NT2/D1 (cell line): ENCODE measurements at regions not wholly inside any gene's neighbourhood (a gene's known extent, or its start where the extent isn't known, plus 50 kb on each side); places are given as distances from the start of the nearest gene placed in this dataset.

Experiments used
- DNase-seq: peaks from one replicate; pipeline ENCODE4 v3.0.0-alpha.2; 2011; ENCODE audit warnings: low read depth, low spot score
- H3K27me3 ChIP-seq: 2 replicates; pipeline ENCODE4 v1.6.0; 2011; ENCODE audit warnings: mild to moderate bottlenecking; ENCODE audit not compliant: insufficient read length, insufficient read depth
- H3K36me3 ChIP-seq: 2 replicates; pipeline ENCODE4 v1.6.1; 2011; ENCODE audit warnings: mild to moderate bottlenecking, low read length, mixed read lengths; ENCODE audit not compliant: insufficient read depth, insufficient read length
- H3K4me1 ChIP-seq: 2 replicates; pipeline ENCODE4 v1.5.1; 2011; ENCODE audit not compliant: insufficient read depth, insufficient read length
- H3K4me3 ChIP-seq: 2 replicates; pipeline ENCODE4 v1.5.1; 2011; ENCODE audit warnings: low read depth; ENCODE audit not compliant: insufficient read length
- H3K9ac ChIP-seq: 2 replicates; pipeline ENCODE4 v1.6.0; 2011; ENCODE audit warnings: low read depth; ENCODE audit not compliant: insufficient read length
- H3K9me3 ChIP-seq: 2 replicates; pipeline ENCODE4 v1.5.1; 2011; ENCODE audit warnings: mild to moderate bottlenecking, low read length; ENCODE audit not compliant: insufficient read depth
- SUZ12 ChIP-seq: IDR thresholded peaks from 2 replicates; pipeline ENCODE4 v1.6.1; 2011; ENCODE audit not compliant: insufficient read length, insufficient read depth; ENCODE audit errors: extremely low read depth
- YY1 ChIP-seq: IDR thresholded peaks from 2 replicates; pipeline ENCODE4 v1.6.1; 2011; ENCODE audit not compliant: insufficient read length, insufficient read depth
- ZNF274 ChIP-seq: IDR thresholded peaks from 2 replicates; pipeline ENCODE4 v1.6.1; 2011; ENCODE audit warnings: mild to moderate bottlenecking, low read depth, low read length

DNA sequence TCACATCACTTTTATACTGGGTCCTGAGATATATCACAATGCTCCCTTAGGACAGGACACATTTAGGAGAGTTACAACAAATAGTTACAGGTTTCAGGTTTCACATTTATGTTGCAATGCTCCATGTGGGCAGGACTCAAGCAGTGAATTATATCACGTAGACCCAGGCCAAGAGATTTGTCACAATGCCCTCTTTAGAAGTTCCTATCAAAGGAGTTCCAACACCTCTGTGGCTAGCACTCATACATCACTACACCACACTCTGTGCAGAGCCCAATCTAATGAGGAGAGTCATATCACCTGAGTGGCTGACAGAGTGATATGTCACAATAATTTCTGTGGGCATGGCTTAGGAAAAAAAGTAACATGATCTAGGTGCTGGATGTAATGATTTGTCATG lies 1068.2 kb upstream of the AMELY start:
- H3K9ac ChIP-seq = no peak overlapping the region
- H3K4me1 ChIP-seq = no peaks in the 10 kb centered on the region
- no peak overlapping the region for H3K4me3 ChIP-seq
- no peak for DNase-seq
- no peaks in the 10 kb centered on the region for H3K9me3 ChIP-seq
- H3K36me3 ChIP-seq = no peaks in the 10 kb centered on the region
- TF ChIP-seq YY1 (no peak), ZNF274 (no peak), SUZ12 (no peak)
- no peaks in the 10 kb centered on the region for H3K27me3 ChIP-seq

DNA sequence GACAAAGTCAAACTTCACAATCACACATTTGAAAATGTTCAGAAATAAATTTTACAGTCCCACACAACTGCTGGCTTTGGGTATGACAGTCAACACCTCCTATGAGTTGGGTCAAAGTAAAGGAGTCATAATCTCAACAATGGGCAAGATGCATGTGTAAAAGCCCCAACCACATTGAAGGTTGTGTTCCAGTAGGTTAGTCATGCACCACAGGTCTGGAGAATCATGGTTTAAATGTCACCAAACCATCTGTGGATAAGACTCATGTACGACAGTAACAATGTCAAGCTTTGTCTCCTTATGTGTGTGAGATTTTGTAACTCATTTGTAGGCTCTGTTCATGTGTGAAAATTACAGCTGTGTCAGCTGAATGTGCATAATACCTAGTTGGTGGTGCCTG lies 1065.7 kb upstream of the AMELY start:
- TF ChIP-seq YY1 (no peak), SUZ12 (no peak), ZNF274 (no peak)
- H3K9ac ChIP-seq = no peak overlapping the region
- H3K4me3 ChIP-seq = no peak overlapping the region
- DNase-seq = no peak
- no peaks in the 10 kb centered on the region for H3K4me1 ChIP-seq
- H3K9me3 ChIP-seq = no peaks in the 10 kb centered on the region
- no peaks in the 10 kb centered on the region for H3K36me3 ChIP-seq
- H3K27me3 ChIP-seq = no peaks in the 10 kb centered on the region

DNA sequence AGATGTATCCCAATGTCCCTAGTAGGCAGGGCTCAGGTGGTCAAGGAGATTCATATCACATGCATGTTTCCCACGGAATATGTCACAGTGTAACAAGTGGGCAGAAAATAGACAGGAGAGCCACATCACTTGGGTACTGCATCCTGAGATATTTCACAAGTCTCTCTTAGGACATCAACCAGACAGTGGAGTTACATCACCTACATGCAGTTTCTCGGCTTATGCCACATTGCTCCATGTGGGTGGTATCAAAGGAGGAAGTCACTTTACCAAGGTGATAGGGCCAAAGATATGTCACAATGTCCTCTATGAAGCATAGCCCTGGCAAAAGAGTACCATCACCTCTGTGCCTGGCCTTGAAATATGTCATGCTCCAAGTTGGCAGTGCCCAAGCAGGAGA lies 1056.7 kb upstream of the AMELY start:
- DNase-seq = no peak
- Histone ChIP-seq H3K27me3 (no peaks in the 10 kb centered on the region), H3K36me3 (no peaks in the 10 kb centered on the region), H3K9me3 (no peaks in the 10 kb centered on the region), H3K4me3 (no peak overlapping the region), H3K4me1 (no peaks in the 10 kb centered on the region), H3K9ac (no peak overlapping the region)
- TF ChIP-seq SUZ12 (no peak), YY1 (no peak), ZNF274 (no peak)

- Histone ChIP-seq H3K4me1 (no peaks in the 10 kb centered on the region), H3K4me3 (no peak overlapping the region), H3K27me3 (no peaks in the 10 kb centered on the region), H3K9ac (no peak overlapping the region), H3K36me3 (no peaks in the 10 kb centered on the region), H3K9me3 (no peaks in the 10 kb centered on the region)
- DNase-seq = no peak
- no peak for TF ChIP-seq ZNF274
- TF ChIP-seq YY1 = no peak
- no peak for TF ChIP-seq SUZ12
Observed at GRCh38 chrY:7966916-7967315, 1055.4 kb upstream of the AMELY start.

DNA sequence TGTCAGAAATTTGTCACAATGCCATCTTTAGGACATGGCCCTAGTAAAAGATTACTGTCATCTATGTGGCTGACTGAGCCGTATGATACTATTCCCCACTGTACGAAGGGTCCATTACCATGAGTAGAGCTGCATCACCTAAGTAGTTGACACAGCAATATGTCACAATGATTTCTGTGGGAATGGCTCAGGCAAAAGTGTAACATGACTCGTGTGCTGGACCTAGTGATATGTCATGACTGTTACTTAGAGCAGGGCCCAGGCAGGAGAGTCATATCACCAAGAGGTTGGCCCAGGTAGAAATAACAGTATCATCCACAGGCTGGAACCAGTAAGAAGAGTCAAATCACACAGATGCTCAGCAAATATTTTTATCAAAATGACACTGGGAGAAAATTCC lies 1051.8 kb upstream of the AMELY start:
- Histone ChIP-seq H3K36me3 (no peaks in the 10 kb centered on the region), H3K27me3 (no peaks in the 10 kb centered on the region), H3K4me1 (no peaks in the 10 kb centered on the region), H3K9me3 (no peaks in the 10 kb centered on the region), H3K9ac (no peak overlapping the region), H3K4me3 (no peak overlapping the region)
- no peak for TF ChIP-seq SUZ12
- no peak for TF ChIP-seq YY1
- TF ChIP-seq ZNF274 = no peak
- DNase-seq = no peak

- Histone ChIP-seq H3K9ac (no peak overlapping the region), H3K27me3 (no peaks in the 10 kb centered on the region), H3K36me3 (no peaks in the 10 kb centered on the region), H3K9me3 (no peaks in the 10 kb centered on the region), H3K4me3 (no peak overlapping the region), H3K4me1 (no peaks in the 10 kb centered on the region)
- no peak for DNase-seq
- no peak for TF ChIP-seq YY1
- TF ChIP-seq ZNF274 = no peak
- TF ChIP-seq SUZ12 = no peak
Observed at GRCh38 chrY:7962350-7962749, 1050.8 kb upstream of the AMELY start.

GRCh38 chrY:7961811-7962210 lies 1050.3 kb upstream of the AMELY start:
- TF ChIP-seq SUZ12 (no peak), YY1 (no peak), ZNF274 (no peak)
- H3K27me3 ChIP-seq = no peaks in the 10 kb centered on the region
- no peak overlapping the region for H3K9ac ChIP-seq
- H3K9me3 ChIP-seq = no peaks in the 10 kb centered on the region
- H3K4me3 ChIP-seq = no peak overlapping the region
- H3K4me1 ChIP-seq = no peaks in the 10 kb centered on the region
- H3K36me3 ChIP-seq = no peaks in the 10 kb centered on the region
- DNase-seq = no peak

DNA sequence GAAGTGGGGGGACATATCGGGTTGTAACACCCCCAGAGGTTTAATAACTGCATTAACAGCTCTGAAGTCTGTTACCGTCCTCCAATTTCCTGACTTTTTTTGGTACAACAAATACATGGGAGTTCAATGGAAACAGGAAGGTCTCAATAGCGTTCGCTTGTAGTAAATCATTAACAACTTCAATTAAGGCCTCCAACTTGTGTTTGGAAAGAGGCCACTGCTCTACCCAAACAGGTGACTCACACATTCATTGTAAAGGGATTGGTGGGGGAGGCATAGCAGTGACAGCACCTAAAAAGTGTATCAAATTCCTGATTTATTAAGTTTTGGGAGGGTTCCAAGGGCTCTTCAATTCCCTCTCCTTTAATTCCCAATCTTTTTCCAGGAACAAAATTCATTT lies 1046.2 kb upstream of the AMELY start:
- H3K4me1 ChIP-seq = no peaks in the 10 kb centered on the region
- no peak overlapping the region for H3K4me3 ChIP-seq
- no peak overlapping the region for H3K9ac ChIP-seq
- DNase-seq = no peak
- H3K36me3 ChIP-seq = no peaks in the 10 kb centered on the region
- no peaks in the 10 kb centered on the region for H3K9me3 ChIP-seq
- TF ChIP-seq ZNF274 = no peak
- no peaks in the 10 kb centered on the region for H3K27me3 ChIP-seq
